Osteoblast (primary cell): ENCODE measurements at regions not wholly inside any gene's neighbourhood (a gene's known extent, or its start where the extent isn't known, plus 50 kb on each side); places are given as distances from the start of the nearest gene placed in this dataset.

Experiments
- DNase-seq: peaks from one replicate; pipeline ENCODE4 v3.0.0; 2011; ENCODE audit warnings: low spot score, mixed read lengths; ENCODE audit not compliant: insufficient read length; ENCODE audit errors: missing footprints
- H2AFZ ChIP-seq: 2 replicates; pipeline ENCODE4 v1.6.0; 2011; ENCODE audit warnings: mild to moderate bottlenecking, low read length
- H3K27ac ChIP-seq: 2 replicates; pipeline ENCODE4 v1.5.1; 2011; ENCODE audit warnings: mild to moderate bottlenecking, low read depth, low read length, moderate library complexity
- H3K27me3 ChIP-seq: 2 replicates; pipeline ENCODE4 v1.6.0; 2012; ENCODE audit warnings: mild to moderate bottlenecking, control low read depth, inconsistent platforms, low read length, moderate library complexity; ENCODE audit not compliant: insufficient read depth
- H3K36me3 ChIP-seq: 2 replicates; pipeline ENCODE4 v1.5.1; 2011; ENCODE audit warnings: mild to moderate bottlenecking, low read length, control low read depth, moderate library complexity; ENCODE audit not compliant: insufficient read depth
- H3K4me1 ChIP-seq: 2 replicates; pipeline ENCODE4 v1.5.1; 2011; ENCODE audit warnings: mild to moderate bottlenecking, low read length, control low read depth, moderate library complexity; ENCODE audit not compliant: insufficient read depth
- H3K4me2 ChIP-seq: 2 replicates; pipeline ENCODE4 v1.6.0; 2011; ENCODE audit warnings: mild to moderate bottlenecking, low read length; ENCODE audit not compliant: insufficient read depth
- H3K4me3 ChIP-seq: fragments of 200-600 bp; sonication (generic); 3 replicates; pipeline ENCODE4 v1.5.1; 2012; ENCODE audit warnings: mild to moderate bottlenecking, low read length, inconsistent platforms; ENCODE audit not compliant: insufficient read depth
- H3K79me2 ChIP-seq: 2 replicates; pipeline ENCODE4 v1.6.0; 2012; ENCODE audit warnings: mild to moderate bottlenecking, low read length, control low read depth, inconsistent platforms; ENCODE audit not compliant: insufficient read depth
- H3K9me3 ChIP-seq: 2 replicates; pipeline ENCODE4 v1.5.1; 2011; ENCODE audit warnings: low read depth, low read length, control low read depth
- H4K20me1 ChIP-seq: 2 replicates; pipeline ENCODE4 v1.6.0; 2012; ENCODE audit warnings: mild to moderate bottlenecking, low read length, control low read depth; ENCODE audit not compliant: insufficient read depth
- TF ChIP-seq, protein P1 (sequence below): IDR thresholded peaks from 2 replicates; pipeline ENCODE4 v1.5.1; 2011; ENCODE audit warnings: mild to moderate bottlenecking, low read depth, low read length, moderate library complexity; ENCODE audit errors: extremely low read depth

DNA sequence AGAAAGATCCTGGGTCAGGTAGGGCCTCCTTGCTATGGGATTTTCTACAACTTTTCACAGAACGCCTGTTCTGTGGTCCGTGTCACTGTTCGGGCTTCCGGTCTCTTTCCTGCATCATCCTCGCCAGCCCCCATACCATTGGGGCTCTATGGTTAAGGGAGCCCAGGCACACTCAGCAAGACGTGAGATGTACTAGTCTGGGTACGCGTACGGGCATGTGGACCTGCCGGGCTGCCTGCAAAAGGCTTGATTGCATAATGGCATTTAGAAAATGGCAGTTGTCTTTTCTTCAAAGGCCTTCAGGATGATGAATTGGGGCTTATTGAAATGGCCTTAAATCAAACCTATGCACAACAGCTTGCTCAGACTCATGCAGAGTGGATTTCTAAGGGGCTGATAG lies 86.7 kb downstream of the CNGA2 start:
- no peak overlapping the region for H3K4me2 ChIP-seq
- no peak overlapping the region for H3K27ac ChIP-seq
- no peaks in the 10 kb centered on the region for H3K36me3 ChIP-seq
- H3K9me3 ChIP-seq: no peaks in the 10 kb centered on the region
- no peak for DNase-seq
- no peaks in the 10 kb centered on the region for H3K27me3 ChIP-seq
- H2AFZ ChIP-seq: no peak overlapping the region
- TF ChIP-seq, protein P1, sequence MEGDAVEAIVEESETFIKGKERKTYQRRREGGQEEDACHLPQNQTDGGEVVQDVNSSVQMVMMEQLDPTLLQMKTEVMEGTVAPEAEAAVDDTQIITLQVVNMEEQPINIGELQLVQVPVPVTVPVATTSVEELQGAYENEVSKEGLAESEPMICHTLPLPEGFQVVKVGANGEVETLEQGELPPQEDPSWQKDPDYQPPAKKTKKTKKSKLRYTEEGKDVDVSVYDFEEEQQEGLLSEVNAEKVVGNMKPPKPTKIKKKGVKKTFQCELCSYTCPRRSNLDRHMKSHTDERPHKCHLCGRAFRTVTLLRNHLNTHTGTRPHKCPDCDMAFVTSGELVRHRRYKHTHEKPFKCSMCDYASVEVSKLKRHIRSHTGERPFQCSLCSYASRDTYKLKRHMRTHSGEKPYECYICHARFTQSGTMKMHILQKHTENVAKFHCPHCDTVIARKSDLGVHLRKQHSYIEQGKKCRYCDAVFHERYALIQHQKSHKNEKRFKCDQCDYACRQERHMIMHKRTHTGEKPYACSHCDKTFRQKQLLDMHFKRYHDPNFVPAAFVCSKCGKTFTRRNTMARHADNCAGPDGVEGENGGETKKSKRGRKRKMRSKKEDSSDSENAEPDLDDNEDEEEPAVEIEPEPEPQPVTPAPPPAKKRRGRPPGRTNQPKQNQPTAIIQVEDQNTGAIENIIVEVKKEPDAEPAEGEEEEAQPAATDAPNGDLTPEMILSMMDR: no peak
- H3K4me1 ChIP-seq: peaks cover 15% of the 10 kb centered on the region
- no peak overlapping the region for H3K4me3 ChIP-seq
- no peaks in the 10 kb centered on the region for H3K79me2 ChIP-seq
- no peaks in the 10 kb centered on the region for H4K20me1 ChIP-seq

DNA sequence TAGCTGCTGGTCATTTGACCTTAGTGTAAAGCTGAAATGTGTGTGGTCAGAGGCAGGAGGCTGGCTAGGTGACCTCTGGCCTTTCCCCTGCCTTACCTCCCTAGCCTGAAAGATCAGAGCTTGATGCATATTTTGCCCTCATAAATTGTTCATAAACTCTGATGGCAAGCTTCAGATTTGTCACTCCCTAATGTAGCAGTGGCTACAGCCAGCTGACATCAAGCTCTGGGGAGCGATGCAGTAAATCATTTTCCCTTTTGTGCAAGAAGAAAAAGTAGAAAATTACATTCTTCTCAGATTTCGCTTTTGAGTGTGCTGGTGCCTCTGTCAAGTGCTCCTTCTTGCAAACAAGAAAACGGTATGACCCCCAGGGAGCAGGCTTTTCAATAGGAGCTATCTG lies 87.7 kb upstream of the MAGEA4 start:
- no peak overlapping the region for H3K27ac ChIP-seq
- no peaks in the 10 kb centered on the region for H3K9me3 ChIP-seq
- no peak for DNase-seq
- H3K4me3 ChIP-seq: no peak overlapping the region
- no peaks in the 10 kb centered on the region for H3K36me3 ChIP-seq
- H4K20me1 ChIP-seq: no peaks in the 10 kb centered on the region
- TF ChIP-seq, protein P1: no peak
- H3K27me3 ChIP-seq: no peaks in the 10 kb centered on the region
- H3K4me2 ChIP-seq: no peak overlapping the region
- peaks cover 20% of the 10 kb centered on the region for H3K4me1 ChIP-seq
- no peak overlapping the region for H2AFZ ChIP-seq
- H3K79me2 ChIP-seq: no peaks in the 10 kb centered on the region

DNA sequence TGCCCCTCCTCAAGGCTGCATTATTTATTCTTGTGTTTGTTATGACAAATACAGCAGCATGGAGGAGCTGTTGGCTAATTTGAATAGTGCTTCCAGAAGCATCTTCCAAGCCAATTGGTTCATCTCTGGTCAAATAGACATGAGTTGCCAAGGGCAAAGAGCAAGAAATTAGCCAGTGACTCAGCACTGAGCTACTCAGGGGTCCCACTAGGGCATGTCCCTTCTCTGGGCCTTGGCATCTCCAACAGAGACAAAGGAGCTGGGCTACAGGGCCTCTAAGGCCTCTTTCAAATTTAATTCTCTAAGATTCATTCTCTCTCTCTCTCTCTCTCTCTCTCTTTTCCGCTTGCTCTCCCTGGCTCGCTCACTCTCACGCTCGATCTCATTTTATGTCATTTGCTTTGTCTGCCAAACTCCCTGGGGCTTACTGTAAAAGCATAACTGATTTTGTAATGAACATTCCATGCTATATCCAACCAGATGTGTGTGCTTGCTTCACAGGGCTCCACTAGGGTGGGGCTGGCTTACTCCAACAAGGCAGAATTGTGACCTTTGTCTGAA lies 86.7 kb upstream of the MAGEA4 start:
- Histone ChIP-seq H3K27me3 (no peaks in the 10 kb centered on the region), H3K27ac (peak overlapping the region; percentile 73), H2AFZ (peak overlapping the region; percentile 71), H3K79me2 (no peaks in the 10 kb centered on the region), H3K36me3 (no peaks in the 10 kb centered on the region), H4K20me1 (no peaks in the 10 kb centered on the region), H3K9me3 (no peaks in the 10 kb centered on the region), H3K4me2 (peak overlapping the region; percentile 33), H3K4me1 (peaks cover 20% of the 10 kb centered on the region), H3K4me3 (no peak overlapping the region)
- TF ChIP-seq, protein P1: peak; percentile 50
- no peak for DNase-seq

DNA sequence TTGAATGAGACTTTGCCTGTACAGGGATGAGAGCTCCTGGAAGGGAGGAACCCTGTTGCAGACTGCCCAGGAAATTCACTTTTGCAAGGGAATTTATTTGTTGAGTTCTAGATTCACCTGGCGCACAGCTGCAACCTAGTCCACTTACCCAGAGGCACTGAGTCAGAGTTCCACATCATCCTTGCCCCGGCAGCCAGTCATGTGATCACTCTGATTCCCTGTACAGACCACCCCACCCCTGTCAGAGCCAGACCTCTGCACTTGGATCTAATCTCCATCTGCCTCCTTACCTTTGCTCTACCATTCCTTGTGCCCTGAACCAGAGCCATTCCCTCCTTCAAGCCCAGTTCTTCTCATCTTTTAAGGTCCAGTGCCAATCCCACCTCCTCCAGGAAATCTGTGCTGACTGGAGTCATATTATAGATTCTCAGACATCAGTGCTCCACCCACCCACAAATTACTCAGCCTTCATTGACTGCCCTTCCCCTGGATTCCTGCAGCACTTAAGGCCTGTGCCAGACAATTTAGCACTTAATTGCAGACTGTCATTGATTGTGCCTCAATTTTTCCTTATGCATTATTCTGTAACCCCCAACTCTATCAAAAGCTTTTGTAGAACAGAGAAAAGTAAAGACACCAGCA lies 84.1 kb upstream of the MAGEA4 start:
- no peak overlapping the region for H3K27ac ChIP-seq
- H3K4me1 ChIP-seq: peaks cover 20% of the 10 kb centered on the region
- DNase-seq: no peak

More for the DNA sequence above, 84.1 kb upstream of the MAGEA4 start:
- Histone ChIP-seq H2AFZ (no peak overlapping the region), H4K20me1 (no peaks in the 10 kb centered on the region), H3K79me2 (no peaks in the 10 kb centered on the region), H3K4me3 (no peak overlapping the region), H3K4me2 (no peak overlapping the region), H3K27me3 (no peaks in the 10 kb centered on the region), H3K9me3 (no peaks in the 10 kb centered on the region), H3K36me3 (no peaks in the 10 kb centered on the region)
- TF ChIP-seq, protein P1: no peak
